HepG2 (cell line): ENCODE measurements at regions not wholly inside any gene's neighbourhood (a gene's known extent, or its start where the extent isn't known, plus 50 kb on each side); places are given as distances from the start of the nearest gene placed in this dataset.

Source experiments
- ATAC-seq: fragments of 200-7000 bp; cut with Tn5 transposase; 3 replicates; pipeline ENCODE4 v1.9.1; 2020; ENCODE audit warnings: mild to moderate bottlenecking, moderate library complexity
- BruUV-seq: library from RNA; stranded (reverse); fragments of 400-500 nt; replicated peaks from 2 replicates; lab custom pipeline; 2021; lab: Mats Ljungman, UMichigan
- CTCF ChIA-PET: fragments of 300-600 bp; formaldehyde crosslinking; extraction: SDS; loops from one replicate; lab custom pipeline; 2021; ENCODE audit warnings: low total read pairs, inconsistent platforms, low intra/inter-chr PET ratio; lab: Yijun Ruan, JAX
- POLR2A ChIA-PET: fragments of 350-600 bp; sonication (Branson Sonifier 250); formaldehyde crosslinking; loops from one replicate; lab custom pipeline; 2020; ENCODE audit warnings: antibody characterized with exemption, inconsistent platforms; lab: Yijun Ruan, JAX
- DNase-seq: peaks from one replicate; pipeline ENCODE4 v3.0.0-alpha.2; 2015; ENCODE audit warnings: low spot score
- FAIRE-seq: peaks from 3 replicates; lab custom pipeline; 2011; peaks lifted over from hg19 to GRCh38; lab: Jason Lieb, UNC
- H2AFZ ChIP-seq: one replicate; pipeline ENCODE4 v1.6.1; 2011; ENCODE audit warnings: low read length, inconsistent platforms
- H3K27ac ChIP-seq: fragments of 300-600 bp; 3 replicates; pipeline ENCODE4 v1.8.0; 2011; ENCODE audit warnings: mixed run types, mild to moderate bottlenecking, mixed read lengths, low read length, inconsistent platforms; ENCODE audit not compliant: insufficient read depth; ENCODE audit errors: extremely low read length
- H3K27me3 ChIP-seq, 2 experiments: fragments of 200-600 bp in 1 of 2; 2 replicates in 1 of 2; 3 replicates in 1 of 2; pipeline versions ENCODE4 v1.6.0 to v1.8.0; 2011; ENCODE audit warnings: low read length in 2 of 2, mild to moderate bottlenecking in 2 of 2, moderate library complexity in 2 of 2, inconsistent platforms in 1 of 2; ENCODE audit not compliant: insufficient read depth in 2 of 2, control insufficient read depth in 1 of 2
- H3K36me3 ChIP-seq, 2 experiments: fragments of 200-600 bp in 1 of 2; replicated peaks in 1 of 2; 2 replicates in 1 of 2; 3 replicates in 1 of 2; pipeline versions ENCODE4 v1.5.1 to v1.8.0; 2011; ENCODE audit warnings: low read length in 2 of 2, inconsistent platforms in 1 of 2; ENCODE audit not compliant: insufficient read depth in 2 of 2, control insufficient read depth in 1 of 2
- H3K4me1 ChIP-seq: 2 replicates; pipeline ENCODE4 v1.5.1; 2012; ENCODE audit warnings: low read length, inconsistent platforms; ENCODE audit not compliant: insufficient read depth
- H3K4me2 ChIP-seq: 2 replicates; pipeline ENCODE4 v1.6.0; 2011; ENCODE audit warnings: low read depth, low read length, inconsistent platforms
- H3K4me3 ChIP-seq, 3 experiments: fragments of 200-600 bp in 1 of 3; sonication (generic), shearing (Covaris generic) in 1 of 3; replicated peaks in 1 of 3; 2 replicates each; pipeline ENCODE4 v1.5.1; 2011 to 2016; ENCODE audit warnings: low read length in 3 of 3, inconsistent platforms in 2 of 3, low read depth in 2 of 3, mild to moderate bottlenecking in 2 of 3, control low read depth in 1 of 3, mixed read lengths in 1 of 3; ENCODE audit not compliant: insufficient read depth in 1 of 3
- H3K79me2 ChIP-seq: one replicate; pipeline ENCODE4 v1.6.1; 2011; ENCODE audit warnings: low read length, inconsistent platforms; ENCODE audit not compliant: insufficient read depth
- H3K9ac ChIP-seq: 2 replicates; pipeline ENCODE4 v1.6.0; 2011; ENCODE audit warnings: mild to moderate bottlenecking, low read depth, low read length, inconsistent platforms; ENCODE audit not compliant: insufficient read depth
- H3K9me3 ChIP-seq: 2 replicates; pipeline ENCODE4 v1.5.1; 2012; ENCODE audit warnings: mild to moderate bottlenecking, low read length
- H4K20me1 ChIP-seq: 2 replicates; pipeline ENCODE4 v1.6.0; 2011; ENCODE audit warnings: inconsistent platforms, mild to moderate bottlenecking, low read length, moderate library complexity; ENCODE audit not compliant: insufficient read depth
- CHCHD3 ChIP-seq: sonication (generic); formaldehyde crosslinking; IDR thresholded peaks from 2 replicates; pipeline ENCODE4 v1.8.0; 2022; ENCODE audit warnings: mild to moderate bottlenecking, missing genetic modification reagents, moderate library complexity
- ELF3 ChIP-seq: IDR thresholded peaks from 2 replicates; pipeline ENCODE4 v1.6.1; 2016; ENCODE audit warnings: missing genetic modification reagents, missing compliant biosample characterization
- HDAC6 ChIP-seq: fragments of 200-600 bp; sonication (generic); IDR thresholded peaks from 2 replicates; pipeline ENCODE4 v1.7.0; 2017; ENCODE audit warnings: mild to moderate bottlenecking, antibody characterized with exemption, low read length, low read depth
- KDM6A ChIP-seq: IDR thresholded peaks from 2 replicates; pipeline ENCODE4 v1.6.1; 2016; ENCODE audit warnings: low read depth
- KLF16 ChIP-seq, 2 experiments: sonication (generic) in 1 of 2; formaldehyde crosslinking in 1 of 2; IDR thresholded peaks; 2 replicates each; pipeline versions ENCODE4 v1.6.1 to v1.8.0; 2016 to 2023; ENCODE audit warnings: missing genetic modification reagents in 2 of 2, missing compliant biosample characterization in 1 of 2
- MAFF ChIP-seq: IDR thresholded peaks from 2 replicates; pipeline ENCODE4 v1.6.1; 2011; ENCODE audit warnings: low read depth, low read length, improper control_type of control experiment
- MAFK ChIP-seq, 2 experiments: IDR thresholded peaks in 1 of 2; conservative IDR thresholded peaks in 1 of 2; 2 replicates each; pipeline ENCODE4 v1.6.1; 2011; ENCODE audit warnings: improper control_type of control experiment in 2 of 2, low read length in 2 of 2
- RCOR2 ChIP-seq: IDR thresholded peaks from 2 replicates; pipeline ENCODE4 v1.6.1; 2016; ENCODE audit warnings: missing biosample characterization, missing genetic modification reagents
- TFE3 ChIP-seq: IDR thresholded peaks from 2 replicates; pipeline ENCODE4 v1.6.1; 2016
- WIZ ChIP-seq: sonication (generic); formaldehyde crosslinking; IDR thresholded peaks from 2 replicates; pipeline ENCODE4 v1.5.1; 2020; ENCODE audit warnings: mild to moderate bottlenecking, missing genetic modification reagents
- ZBTB1 ChIP-seq: sonication (generic); formaldehyde crosslinking; IDR thresholded peaks from 2 replicates; pipeline ENCODE4 v1.4.0; 2020; ENCODE audit warnings: missing genetic modification reagents, borderline replicate concordance
- ZNF501 ChIP-seq: sonication (generic); formaldehyde crosslinking; IDR thresholded peaks from 2 replicates; pipeline ENCODE4 v1.5.1; 2020; ENCODE audit warnings: mild to moderate bottlenecking, moderate library complexity, missing genetic modification reagents
- ZNF775 ChIP-seq: sonication (generic); formaldehyde crosslinking; IDR thresholded peaks from 2 replicates; pipeline ENCODE4 v1.4.0; 2020; ENCODE audit warnings: missing genetic modification reagents, mild to moderate bottlenecking, moderate library complexity, borderline replicate concordance
- ZNF800 ChIP-seq: sonication (generic); formaldehyde crosslinking; IDR thresholded peaks from 2 replicates; pipeline ENCODE4 v1.4.0; 2020; ENCODE audit warnings: missing genetic modification reagents
- WGBS: methylation state at CpG from one replicate; pipeline ENCODE4 v1.1.6; 2017; ENCODE audit warnings: low lambda C conversion rate; 5-methylcytosine and 5-hydroxymethylcytosine counted together
- in situ Hi-C: cut with HindIII; loops from 2 replicates; pipeline ENCODE4 v1.10.0; 2017; ENCODE audit warnings: low pct_unique_long_range_greater_than_20kb; ENCODE audit not compliant: extremely low pct_ligation_motif_present
- intact Hi-C: fragments of 100-400 bp; cut with micrococcal nuclease; formaldehyde crosslinking; loops from one replicate; pipeline ENCODE4 v1.10.0; 2022; ENCODE audit not compliant: unreplicated experiment
- TF ChIP-seq, protein P1 (sequence below): sonication (generic); formaldehyde crosslinking; IDR thresholded peaks from 2 replicates; pipeline ENCODE4 v1.4.0; 2020; ENCODE audit warnings: missing genetic modification reagents

- in situ Hi-C loops: no loop called here
- ATAC-seq (no peak), FAIRE-seq (no peak), DNase-seq (no peak)
- Histone ChIP-seq H4K20me1 (no peaks in the 10 kb centered on the region), H3K9ac (no peak overlapping the region), H3K79me2 (no peaks in the 10 kb centered on the region), H3K4me3 (no peak overlapping the region), H3K9me3 (no peaks in the 10 kb centered on the region), H2AFZ (no peak overlapping the region), H3K4me2 (no peak overlapping the region), H3K27me3 (no peaks in the 10 kb centered on the region), H3K27ac (no peak overlapping the region), H3K4me1 (no peaks in the 10 kb centered on the region), H3K36me3 (no peaks in the 10 kb centered on the region)
- ChIA-PET CTCF (no interaction called here), POLR2A (no interaction called here)
- intact Hi-C loops: no loop called here
- TF ChIP-seq ZNF501 (no peak), RCOR2 (CRISPR knock-in tag) (no peak), MAFK (conservative IDR thresholded peaks at IDR 0.05 in 1 of 2, IDR thresholded peaks at IDR 0.05 in 1 of 2; ENCODE audit: low read length in 2 of 2) (0 out of 4 replicates have a peak, but pooled peaks of 1 of the 2 experiments have one; percentile 15), KDM6A (CRISPR knock-in tag) (no peak)
- WGBS: 83% methylated on average over 2 of the region's 2 CpGs
- no TSS peak for BruUV-seq
These were observed 98.7 kb upstream of the ANKRD28 start for GRCh38 chr3:15896500-15896899.

- intact Hi-C loops: no loop called here
- Histone ChIP-seq H3K27ac (no peak overlapping the region), H3K36me3 (no peaks in the 10 kb centered on the region), H3K27me3 (no peaks in the 10 kb centered on the region), H4K20me1 (no peaks in the 10 kb centered on the region), H3K9ac (no peak overlapping the region), H3K4me1 (no peaks in the 10 kb centered on the region), H3K79me2 (no peaks in the 10 kb centered on the region), H3K4me2 (no peak overlapping the region), H2AFZ (no peak overlapping the region), H3K4me3 (no peak overlapping the region), H3K9me3 (no peaks in the 10 kb centered on the region)
- TF ChIP-seq ELF3 (CRISPR knock-in tag) (no peak), TFE3 (CRISPR knock-in tag) (no peak), ZNF800 (CRISPR knock-in tag) (no peak), KLF16 (CRISPR knock-in tag; IDR thresholded peaks at IDR 0.05) (no peak), ZNF775 (CRISPR knock-in tag) (no peak), WIZ (CRISPR knock-in tag) (no peak), MAFF (no peak), CHCHD3 (CRISPR knock-in tag) (no peak), ZBTB1 (CRISPR knock-in tag) (no peak), HDAC6 (no peak)
- TF ChIP-seq, protein P1, sequence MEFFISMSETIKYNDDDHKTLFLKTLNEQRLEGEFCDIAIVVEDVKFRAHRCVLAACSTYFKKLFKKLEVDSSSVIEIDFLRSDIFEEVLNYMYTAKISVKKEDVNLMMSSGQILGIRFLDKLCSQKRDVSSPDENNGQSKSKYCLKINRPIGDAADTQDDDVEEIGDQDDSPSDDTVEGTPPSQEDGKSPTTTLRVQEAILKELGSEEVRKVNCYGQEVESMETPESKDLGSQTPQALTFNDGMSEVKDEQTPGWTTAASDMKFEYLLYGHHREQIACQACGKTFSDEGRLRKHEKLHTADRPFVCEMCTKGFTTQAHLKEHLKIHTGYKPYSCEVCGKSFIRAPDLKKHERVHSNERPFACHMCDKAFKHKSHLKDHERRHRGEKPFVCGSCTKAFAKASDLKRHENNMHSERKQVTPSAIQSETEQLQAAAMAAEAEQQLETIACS (CRISPR knock-in tag): no peak
- no TSS peak for BruUV-seq
- in situ Hi-C loops: no loop called here
- WGBS: 86% methylated on average over 2 of the region's 2 CpGs
- POLR2A ChIA-PET: no interaction called here
- DNase-seq (no peak), ATAC-seq (no peak), FAIRE-seq (no peak)
- CTCF ChIA-PET: no interaction called here
These were observed 101.6 kb upstream of the ANKRD28 start for GRCh38 chr3:15899388-15899787.
